PC-3 (cell line): ENCODE measurements at regions not wholly inside any gene's neighbourhood (a gene's known extent, or its start where the extent isn't known, plus 50 kb on each side); places are given as distances from the start of the nearest gene placed in this dataset.

Source experiments
- ATAC-seq: fragments of 200-7000 bp; cut with Tn5 transposase; 2 replicates; pipeline ENCODE4 v1.9.1; 2020; ENCODE audit warnings: mild to moderate bottlenecking, moderate library complexity
- BruUV-seq: library from RNA; stranded (reverse); fragments of 400-500 nt; replicated peaks from 2 replicates; lab custom pipeline; 2021; lab: Mats Ljungman, UMichigan
- CTCF ChIA-PET: fragments of 300-600 bp; sonication (Branson Sonifier 250); formaldehyde crosslinking; loops from one replicate; lab custom pipeline; 2022; ENCODE audit warnings: antibody characterized with exemption; lab: Charles Lee
- POLR2A ChIA-PET: fragments of 300-600 bp; sonication (Branson Sonifier 250); formaldehyde crosslinking; loops from one replicate; lab custom pipeline; 2022; ENCODE audit warnings: antibody characterized with exemption; ENCODE audit not compliant: unreplicated experiment; lab: Charles Lee
- DNase-seq: peaks from one replicate; pipeline ENCODE4 v3.0.0-alpha.2; 2015
- H2AFZ ChIP-seq: fragments of 300-600 bp; sonication (generic); 2 replicates; pipeline ENCODE4 v1.6.0; 2016; ENCODE audit warnings: antibody characterized with exemption, low read length
- H3F3A ChIP-seq: fragments of 300-600 bp; sonication (generic); one replicate; pipeline ENCODE4 v1.6.0; 2017; ENCODE audit warnings: antibody characterized with exemption, low read length, control low read depth, mild to moderate bottlenecking; ENCODE audit not compliant: unreplicated experiment
- H3K27ac ChIP-seq: fragments of 300-600 bp; sonication (generic); 2 replicates; pipeline ENCODE4 v1.5.1; 2016; ENCODE audit warnings: mild to moderate bottlenecking, low read length
- H3K27me3 ChIP-seq: fragments of 300-600 bp; sonication (generic); 2 replicates; pipeline ENCODE4 v1.6.1; 2016; ENCODE audit warnings: low read length, mixed read lengths
- H3K36me3 ChIP-seq: fragments of 300-600 bp; sonication (generic); 2 replicates; pipeline ENCODE4 v1.6.1; 2016; ENCODE audit warnings: low read depth, mixed run types, low read length, mixed read lengths
- H3K4me1 ChIP-seq: fragments of 300-600 bp; sonication (generic); 2 replicates; pipeline ENCODE4 v1.5.1; 2016; ENCODE audit warnings: low read length; ENCODE audit not compliant: insufficient read depth
- H3K4me2 ChIP-seq: fragments of 300-600 bp; sonication (generic); 2 replicates; pipeline ENCODE4 v1.6.0; 2016; ENCODE audit warnings: low read length
- H3K4me3 ChIP-seq: fragments of 300-600 bp; sonication (generic); 2 replicates; pipeline ENCODE4 v1.5.1; 2016; ENCODE audit warnings: mild to moderate bottlenecking, low read length, mixed read lengths
- H3K79me2 ChIP-seq: fragments of 300-600 bp; sonication (generic); 2 replicates; pipeline ENCODE4 v1.6.1; 2017; ENCODE audit warnings: low read length, mixed read lengths
- H3K9ac ChIP-seq: fragments of 300-600 bp; sonication (generic); 2 replicates; pipeline ENCODE4 v1.6.0; 2016; ENCODE audit warnings: mild to moderate bottlenecking, low read length
- H3K9me2 ChIP-seq: fragments of 300-600 bp; sonication (generic); replicated peaks from 2 replicates; pipeline ENCODE4 v1.6.1; 2016; ENCODE audit warnings: mixed run types, low read length, mixed read lengths
- H3K9me3 ChIP-seq: fragments of 300-600 bp; sonication (generic); 2 replicates; pipeline ENCODE4 v1.6.1; 2016; ENCODE audit warnings: low read length, mixed read lengths
- H4K20me1 ChIP-seq: fragments of 300-600 bp; sonication (generic); 2 replicates; pipeline ENCODE4 v1.6.1; 2016; ENCODE audit warnings: low read length, mixed read lengths
- EZH2 ChIP-seq: fragments of 300-600 bp; sonication (generic); IDR thresholded peaks from one replicate; pipeline ENCODE4 v1.6.1; 2017; ENCODE audit warnings: antibody characterized with exemption, mild to moderate bottlenecking, low read length; ENCODE audit not compliant: unreplicated experiment
- EZH2phosphoT487 ChIP-seq: fragments of 300-600 bp; sonication (generic); IDR thresholded peaks from 2 replicates; pipeline ENCODE4 v1.6.1; 2018; ENCODE audit warnings: mild to moderate bottlenecking, antibody characterized with exemption, low read length, borderline replicate concordance
- intact Hi-C: fragments of 100-400 bp; cut with micrococcal nuclease; formaldehyde crosslinking; loops from 2 replicates; pipeline ENCODE4 v1.9.0; 2023
- TF ChIP-seq, protein P1 (sequence below): fragments of 300-600 bp; sonication (generic); conservative IDR thresholded peaks from 2 replicates; pipeline ENCODE4 v1.5.1; 2017; ENCODE audit warnings: antibody characterized with exemption, low read depth, mild to moderate bottlenecking, low read length

DNA sequence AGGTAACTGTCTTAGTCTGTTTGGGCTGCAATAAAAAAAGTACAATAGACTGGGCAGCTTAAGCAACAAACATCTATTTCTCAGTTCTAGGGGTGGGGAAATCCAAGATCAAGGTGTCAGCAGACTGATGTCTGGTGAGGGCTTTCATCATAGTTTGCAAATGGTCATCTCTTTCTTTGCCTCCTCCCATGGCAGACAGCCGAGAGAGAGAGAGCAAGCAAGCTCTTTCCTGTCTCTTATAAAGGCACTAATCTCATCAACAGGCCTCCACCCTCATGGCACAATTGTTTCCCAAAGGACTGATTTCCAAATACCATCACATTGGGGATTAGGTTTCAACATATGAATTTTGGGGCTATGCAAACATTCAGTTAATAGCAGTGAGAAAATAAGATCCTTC lies 445.6 kb upstream of the FLRT2 start:
- BruUV-seq: no TSS peak
- ATAC-seq: no peak
- Histone ChIP-seq H3K9me2 (no peaks in the 10 kb centered on the region), H4K20me1 (no peaks in the 10 kb centered on the region), H3K27ac (no peak overlapping the region), H3K4me2 (no peak overlapping the region), H3K4me1 (no peaks in the 10 kb centered on the region), H3K79me2 (no peaks in the 10 kb centered on the region), H2AFZ (no peak overlapping the region), H3K36me3 (no peaks in the 10 kb centered on the region), H3F3A (no peaks in the 10 kb centered on the region), H3K27me3 (no peaks in the 10 kb centered on the region), H3K9me3 (peaks cover 4% of the 10 kb centered on the region; the same call in 1 of the 2 replicates), H3K4me3 (no peak overlapping the region), H3K9ac (no peak overlapping the region)
- intact Hi-C loops: no loop called here
- no peak for DNase-seq
- TF ChIP-seq, protein P1, sequence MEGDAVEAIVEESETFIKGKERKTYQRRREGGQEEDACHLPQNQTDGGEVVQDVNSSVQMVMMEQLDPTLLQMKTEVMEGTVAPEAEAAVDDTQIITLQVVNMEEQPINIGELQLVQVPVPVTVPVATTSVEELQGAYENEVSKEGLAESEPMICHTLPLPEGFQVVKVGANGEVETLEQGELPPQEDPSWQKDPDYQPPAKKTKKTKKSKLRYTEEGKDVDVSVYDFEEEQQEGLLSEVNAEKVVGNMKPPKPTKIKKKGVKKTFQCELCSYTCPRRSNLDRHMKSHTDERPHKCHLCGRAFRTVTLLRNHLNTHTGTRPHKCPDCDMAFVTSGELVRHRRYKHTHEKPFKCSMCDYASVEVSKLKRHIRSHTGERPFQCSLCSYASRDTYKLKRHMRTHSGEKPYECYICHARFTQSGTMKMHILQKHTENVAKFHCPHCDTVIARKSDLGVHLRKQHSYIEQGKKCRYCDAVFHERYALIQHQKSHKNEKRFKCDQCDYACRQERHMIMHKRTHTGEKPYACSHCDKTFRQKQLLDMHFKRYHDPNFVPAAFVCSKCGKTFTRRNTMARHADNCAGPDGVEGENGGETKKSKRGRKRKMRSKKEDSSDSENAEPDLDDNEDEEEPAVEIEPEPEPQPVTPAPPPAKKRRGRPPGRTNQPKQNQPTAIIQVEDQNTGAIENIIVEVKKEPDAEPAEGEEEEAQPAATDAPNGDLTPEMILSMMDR: no peak
- TF ChIP-seq EZH2phosphoT487 (no peak), EZH2 (no peak)
- POLR2A ChIA-PET: interaction anchor here (0.6 kb wide), 1 partner anchor 152 kb away, joined by 3 read pairs; no protein-coding TSS in a partner anchor
- CTCF ChIA-PET: no interaction called here

DNA sequence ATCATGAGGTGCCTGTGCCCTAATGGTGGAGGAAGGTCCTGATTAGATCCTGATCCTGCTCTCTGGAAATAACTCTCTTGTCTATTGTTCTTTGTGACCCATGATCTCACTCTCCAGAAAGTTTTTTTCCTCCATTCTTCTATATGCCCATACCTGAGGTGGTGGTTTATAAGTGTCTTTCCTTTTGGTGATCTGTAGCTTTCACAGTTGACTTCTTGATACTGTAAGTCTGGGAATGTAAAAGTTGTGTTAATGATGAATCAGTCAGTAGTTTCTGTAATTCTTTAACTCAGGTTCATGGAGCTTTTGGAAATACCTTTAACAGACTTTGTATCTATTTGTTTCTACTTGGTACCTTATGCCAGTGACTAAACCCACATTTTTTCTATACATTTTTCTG lies 444.0 kb upstream of the FLRT2 start:
- Histone ChIP-seq H3K9ac (no peak overlapping the region), H3K4me3 (no peak overlapping the region), H3K9me3 (0 out of 2 replicates have a peak, but pooled peaks cover 9% of the 10 kb centered on the region), H3K4me2 (no peak overlapping the region), H3F3A (no peaks in the 10 kb centered on the region), H3K9me2 (no peaks in the 10 kb centered on the region), H3K27ac (no peak overlapping the region), H3K4me1 (no peaks in the 10 kb centered on the region), H3K27me3 (no peaks in the 10 kb centered on the region), H4K20me1 (no peaks in the 10 kb centered on the region), H2AFZ (no peak overlapping the region), H3K36me3 (no peaks in the 10 kb centered on the region), H3K79me2 (no peaks in the 10 kb centered on the region)
- ATAC-seq (no peak), DNase-seq (no peak)
- intact Hi-C loops: no loop called here
- no TSS peak for BruUV-seq
- no peak for TF ChIP-seq EZH2
- TF ChIP-seq EZH2phosphoT487: no peak
- TF ChIP-seq, protein P1: no peak
- CTCF ChIA-PET: no interaction called here
- POLR2A ChIA-PET: no interaction called here

DNA sequence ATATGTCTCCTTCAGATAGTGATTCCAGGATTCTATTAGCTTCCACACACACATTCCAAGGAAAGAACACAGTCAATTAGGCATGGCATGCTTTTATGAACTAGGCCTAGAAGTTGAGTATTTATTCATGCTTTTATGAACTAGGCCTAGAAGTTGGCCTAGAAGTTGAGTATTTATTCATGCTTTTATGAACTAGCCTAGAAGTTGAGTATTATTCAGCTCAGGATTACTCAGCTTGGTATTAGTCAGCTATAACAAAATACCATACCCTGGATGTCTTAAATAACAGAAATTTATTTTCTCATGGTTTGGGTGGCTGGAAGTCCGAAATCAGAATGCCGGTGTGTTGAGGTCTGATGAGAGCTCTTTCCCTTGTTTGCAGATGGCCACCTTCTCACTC lies 442.7 kb upstream of the FLRT2 start:
- intact Hi-C loops: no loop called here
- H3K9me2 ChIP-seq: no peaks in the 10 kb centered on the region
- H3K4me2 ChIP-seq: no peak overlapping the region
- H3K4me1 ChIP-seq: no peaks in the 10 kb centered on the region
- ChIA-PET CTCF (no interaction called here), POLR2A (no interaction called here)
- 0 out of 2 replicates have a peak, but pooled peaks cover 9% of the 10 kb centered on the region for H3K9me3 ChIP-seq
- H2AFZ ChIP-seq: no peak overlapping the region
- BruUV-seq: no TSS peak
- H3K36me3 ChIP-seq: no peaks in the 10 kb centered on the region
- H3K79me2 ChIP-seq: no peaks in the 10 kb centered on the region
- no peaks in the 10 kb centered on the region for H3K27me3 ChIP-seq
- peak; percentile 41 for DNase-seq
- peak overlapping the region; percentile 29 for H3K27ac ChIP-seq
- no peak for ATAC-seq
- TF ChIP-seq EZH2phosphoT487: no peak
- no peak for TF ChIP-seq EZH2
- TF ChIP-seq, protein P1: no peak
- no peak overlapping the region for H3K9ac ChIP-seq
- H4K20me1 ChIP-seq: no peaks in the 10 kb centered on the region
- H3K4me3 ChIP-seq: no peak overlapping the region
- H3F3A ChIP-seq: no peaks in the 10 kb centered on the region
